Muscle of leg (tissue), 3 donors: ENCODE measurements at regions not wholly inside any gene's neighbourhood (a gene's known extent, or its start where the extent isn't known, plus 50 kb on each side); places are given as distances from the start of the nearest gene placed in this dataset.

Experiments used
- DNase-seq: peaks from one replicate; pipeline ENCODE4 v3.0.0; 2013
- H3K27ac ChIP-seq: one replicate; pipeline ENCODE4 v1.5.1; 2013; ENCODE audit warnings: mild to moderate bottlenecking, low read length, control low read depth
- H3K27me3 ChIP-seq: one replicate; pipeline ENCODE4 v1.6.1; 2013; ENCODE audit warnings: low read length; ENCODE audit not compliant: control insufficient read depth, insufficient read depth
- H3K36me3 ChIP-seq: one replicate; pipeline ENCODE4 v1.6.1; 2013; ENCODE audit warnings: low read length; ENCODE audit not compliant: control insufficient read depth, insufficient read depth
- H3K4me1 ChIP-seq: one replicate; pipeline ENCODE4 v1.6.1; 2013; ENCODE audit warnings: low read length; ENCODE audit not compliant: control insufficient read depth, insufficient read depth
- H3K4me3 ChIP-seq: one replicate; pipeline ENCODE4 v1.5.1; 2013; ENCODE audit warnings: low read length, control low read depth
- H3K9me3 ChIP-seq: replicated peaks from 2 replicates; pipeline ENCODE4 v1.6.1; 2013; ENCODE audit warnings: low read depth, low read length; ENCODE audit not compliant: control insufficient read depth
- WGBS: methylation state at CpG from one replicate; pipeline ENCODE4 v1.1.5; 2013; ENCODE audit warnings: missing lambda C conversion rate; ENCODE audit not compliant: insufficient coverage; 5-methylcytosine and 5-hydroxymethylcytosine counted together

DNA sequence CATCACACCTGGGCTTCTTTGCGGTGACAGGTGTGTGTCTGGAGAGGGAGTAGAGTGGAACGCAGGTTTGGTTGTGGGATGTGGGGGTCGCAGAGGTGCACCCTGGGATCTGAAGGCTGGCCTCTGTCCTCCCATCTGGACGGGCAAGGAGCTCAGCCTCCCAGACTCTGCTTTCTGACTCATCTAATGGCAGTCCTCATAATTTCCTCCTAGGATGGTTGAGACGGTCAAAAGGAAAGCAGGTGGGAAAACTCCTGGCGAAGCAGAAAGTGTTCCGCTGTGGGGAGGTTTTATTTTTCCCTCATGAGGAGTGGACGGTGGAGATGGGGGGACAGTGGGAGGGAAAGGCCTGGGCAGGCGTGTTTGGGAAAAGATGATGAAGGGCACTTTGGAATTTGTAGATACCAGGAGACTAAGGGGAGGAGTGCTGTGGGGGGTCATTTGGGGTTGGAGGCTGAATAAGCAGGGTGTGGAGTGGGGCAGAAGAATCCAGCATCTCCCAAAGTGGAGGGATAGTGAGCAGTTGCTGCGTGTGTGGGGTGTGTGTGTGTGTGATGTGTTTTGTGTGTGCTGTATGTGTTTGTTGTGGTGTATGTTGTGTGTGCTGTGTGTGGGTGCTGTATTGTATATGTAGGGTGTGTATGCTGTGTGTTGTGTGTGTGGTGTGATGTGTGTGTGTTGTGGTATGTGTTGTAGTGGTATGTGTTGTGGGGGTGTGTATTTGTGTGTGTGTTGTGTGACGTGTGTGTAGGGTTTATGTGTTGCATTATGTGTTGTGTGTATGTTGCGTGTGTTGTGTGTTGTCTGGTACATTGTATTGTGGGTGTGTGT, 97.2 kb upstream of the PODXL start:
- WGBS: 40% methylated on average over 8 of the region's 12 CpGs
- Histone ChIP-seq H3K27ac (no peak overlapping the region), H3K36me3 (no peaks in the 10 kb centered on the region), H3K27me3 (no peaks in the 10 kb centered on the region), H3K4me1 (peaks cover 6% of the 10 kb centered on the region), H3K9me3 (no peaks in the 10 kb centered on the region), H3K4me3 (no peak overlapping the region)
- no peak for DNase-seq

DNA sequence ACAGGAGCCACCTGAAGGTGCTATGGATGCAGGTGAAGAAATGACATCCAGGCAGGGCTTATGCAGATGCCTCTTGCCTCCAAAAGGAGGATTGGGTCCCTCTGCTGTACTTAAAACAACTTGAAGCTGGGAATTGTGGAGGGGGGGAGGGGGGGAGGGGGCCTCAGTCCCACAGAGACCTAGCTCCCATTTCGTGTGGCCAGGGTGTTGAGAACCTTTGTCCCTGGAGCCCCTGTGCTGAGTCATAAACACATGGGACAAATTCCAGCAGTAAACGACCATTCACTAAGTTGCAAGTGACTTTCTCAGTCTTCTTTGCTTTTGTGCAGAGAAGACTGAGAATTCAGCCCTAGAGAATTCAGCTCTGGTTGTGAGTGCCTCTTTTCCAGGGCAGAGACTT, 96.5 kb upstream of the PODXL start:
- no peak for DNase-seq
- peaks cover 6% of the 10 kb centered on the region for H3K4me1 ChIP-seq
- no peak overlapping the region for H3K4me3 ChIP-seq
- H3K9me3 ChIP-seq: no peaks in the 10 kb centered on the region
- WGBS: no CpG with 5 or more reads among the region's 2 CpGs
- H3K27ac ChIP-seq: no peak overlapping the region
- no peaks in the 10 kb centered on the region for H3K27me3 ChIP-seq
- H3K36me3 ChIP-seq: no peaks in the 10 kb centered on the region

DNA sequence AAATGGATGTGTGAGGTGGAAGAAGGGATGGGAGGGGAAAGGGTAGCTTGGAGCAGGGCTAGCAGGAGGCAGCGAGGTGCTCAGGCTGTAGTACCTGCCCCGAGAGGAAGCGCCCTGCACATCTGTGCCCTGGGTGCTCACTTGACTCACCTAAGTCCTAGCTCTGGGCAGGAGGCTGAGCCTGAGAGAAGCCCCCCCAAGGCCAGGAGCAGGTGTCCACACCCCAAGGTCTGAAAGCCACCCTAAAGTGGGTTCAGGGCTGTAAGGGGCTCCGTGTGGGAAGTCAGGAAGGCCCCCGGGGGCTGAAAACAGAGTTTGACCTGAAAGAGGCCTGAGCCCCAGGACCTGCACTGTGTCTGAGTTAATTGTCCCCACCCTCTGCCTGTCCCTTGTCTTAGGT, 95.8 kb upstream of the PODXL start:
- WGBS: 79% methylated on average over 5 of the region's 5 CpGs
- no peak overlapping the region for H3K27ac ChIP-seq
- no peak for DNase-seq

DNA sequence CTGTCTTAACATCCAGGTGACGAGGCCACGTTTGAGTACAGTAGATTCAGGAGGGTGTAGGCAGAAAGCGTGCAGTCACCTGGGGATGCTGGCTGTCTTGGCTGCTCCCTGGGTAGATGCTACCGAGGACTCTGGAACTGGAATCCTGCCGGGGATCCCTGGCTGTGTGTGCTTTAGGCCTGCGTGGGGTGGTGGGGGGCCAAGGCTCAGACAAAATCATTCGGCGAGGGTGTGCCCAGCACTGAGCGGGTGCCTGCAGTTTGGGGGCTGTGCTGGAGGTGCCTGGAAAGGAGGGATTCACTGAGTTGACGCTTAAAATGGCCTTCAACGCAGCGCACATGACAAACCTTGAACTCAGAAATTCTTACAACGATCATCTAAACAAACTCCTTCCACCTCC, 93.5 kb upstream of the PODXL start:
- H3K4me1 ChIP-seq: peaks cover 6% of the 10 kb centered on the region
- DNase-seq: no peak

More for the DNA sequence above, 95.8 kb upstream of the PODXL start:
- peaks cover 6% of the 10 kb centered on the region for H3K4me1 ChIP-seq
- H3K4me3 ChIP-seq: no peak overlapping the region
- H3K36me3 ChIP-seq: no peaks in the 10 kb centered on the region
- H3K9me3 ChIP-seq: no peaks in the 10 kb centered on the region
- H3K27me3 ChIP-seq: no peaks in the 10 kb centered on the region

DNA sequence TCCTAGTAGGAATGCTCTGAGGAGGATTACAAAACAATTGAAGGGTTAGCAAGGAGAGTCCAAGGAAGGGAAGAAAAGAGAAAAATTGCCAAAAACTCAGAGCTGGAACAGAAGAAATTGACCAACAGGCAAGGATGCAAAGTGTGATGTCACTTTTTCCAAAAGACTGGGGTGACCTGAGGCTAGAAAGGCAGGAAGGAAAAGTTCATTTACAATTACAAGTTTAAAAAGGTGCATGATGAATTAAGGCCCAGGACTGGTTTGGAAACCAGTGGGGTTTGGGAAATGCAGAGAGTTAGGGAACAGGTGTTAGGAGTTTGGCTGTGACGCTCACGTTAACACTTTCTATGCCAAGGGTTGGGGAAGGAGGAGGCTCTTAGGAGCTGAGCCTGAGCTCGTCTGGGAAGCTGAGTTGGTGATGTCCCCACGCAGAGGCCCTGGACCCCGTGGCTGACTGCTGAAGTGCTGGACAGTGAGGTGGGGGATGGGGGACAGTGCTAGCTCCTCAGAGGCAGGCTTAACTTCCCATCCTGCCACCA, 92.6 kb upstream of the PODXL start:
- no peaks in the 10 kb centered on the region for H3K27me3 ChIP-seq
- H3K27ac ChIP-seq: no peak overlapping the region
- peak; percentile 34 for DNase-seq
- H3K4me1 ChIP-seq: peaks cover 6% of the 10 kb centered on the region
- H3K9me3 ChIP-seq: no peaks in the 10 kb centered on the region
- H3K36me3 ChIP-seq: no peaks in the 10 kb centered on the region
- WGBS: 8% methylated on average over 2 of the region's 5 CpGs
- H3K4me3 ChIP-seq: no peak overlapping the region

More for the DNA sequence above, 93.5 kb upstream of the PODXL start:
- no peaks in the 10 kb centered on the region for H3K9me3 ChIP-seq
- no peak overlapping the region for H3K4me3 ChIP-seq
- H3K27me3 ChIP-seq: no peaks in the 10 kb centered on the region
- H3K36me3 ChIP-seq: no peaks in the 10 kb centered on the region
- 77% methylated on average over 8 of the region's 13 CpGs for WGBS
- H3K27ac ChIP-seq: no peak overlapping the region

DNA sequence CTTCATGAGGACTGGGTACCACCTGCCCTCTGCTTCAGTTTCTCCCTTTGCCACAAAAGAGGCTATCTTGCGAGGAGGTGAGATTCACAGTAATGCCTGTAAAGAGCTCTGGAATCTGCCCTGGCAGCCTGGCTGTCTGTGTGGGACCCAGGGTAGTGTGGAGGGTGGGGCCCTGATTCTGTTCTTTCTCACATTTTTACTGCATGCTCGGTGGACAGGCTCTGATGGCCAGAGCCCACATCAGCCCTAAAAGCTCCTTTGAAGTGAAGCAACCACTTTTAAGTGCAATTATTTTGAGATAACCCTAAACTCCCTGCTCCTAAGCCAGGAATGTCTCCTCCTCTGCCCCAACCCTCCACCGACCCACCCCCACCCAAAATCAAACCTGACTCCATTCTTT, 92.1 kb upstream of the PODXL start:
- peaks cover 6% of the 10 kb centered on the region for H3K4me1 ChIP-seq
- H3K4me3 ChIP-seq: no peak overlapping the region
- H3K9me3 ChIP-seq: no peaks in the 10 kb centered on the region
- no peaks in the 10 kb centered on the region for H3K36me3 ChIP-seq
- DNase-seq: no peak
- H3K27ac ChIP-seq: no peak overlapping the region
- 20% methylated on average over 1 of the region's 3 CpGs for WGBS
- H3K27me3 ChIP-seq: no peaks in the 10 kb centered on the region

DNA sequence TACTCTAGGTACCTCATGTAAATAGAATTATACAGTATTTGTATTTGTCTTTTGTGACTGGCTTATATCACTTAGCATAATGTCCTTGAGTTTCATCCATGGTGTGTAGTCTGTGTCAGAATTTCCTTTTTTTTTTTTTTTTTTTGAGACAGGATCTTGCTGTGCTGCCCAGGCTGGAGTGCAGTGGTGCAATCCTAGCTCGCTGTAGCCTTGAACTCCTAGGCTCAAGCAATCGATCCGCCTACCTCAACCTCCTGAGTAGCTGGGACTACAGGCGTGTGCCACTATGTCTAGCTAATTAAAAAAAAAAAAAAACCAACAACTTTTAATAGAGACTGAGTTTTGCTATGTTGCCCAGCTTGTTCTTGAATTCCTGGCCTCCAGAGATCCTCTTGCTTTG, 89.8 kb upstream of the PODXL start:
- no peaks in the 10 kb centered on the region for H3K27me3 ChIP-seq
- DNase-seq: no peak
- 100% methylated on average over 3 of the region's 4 CpGs for WGBS
- H3K36me3 ChIP-seq: no peaks in the 10 kb centered on the region
- no peaks in the 10 kb centered on the region for H3K9me3 ChIP-seq
- no peak overlapping the region for H3K4me3 ChIP-seq
- peaks cover 3% of the 10 kb centered on the region for H3K4me1 ChIP-seq
- H3K27ac ChIP-seq: no peak overlapping the region

DNA sequence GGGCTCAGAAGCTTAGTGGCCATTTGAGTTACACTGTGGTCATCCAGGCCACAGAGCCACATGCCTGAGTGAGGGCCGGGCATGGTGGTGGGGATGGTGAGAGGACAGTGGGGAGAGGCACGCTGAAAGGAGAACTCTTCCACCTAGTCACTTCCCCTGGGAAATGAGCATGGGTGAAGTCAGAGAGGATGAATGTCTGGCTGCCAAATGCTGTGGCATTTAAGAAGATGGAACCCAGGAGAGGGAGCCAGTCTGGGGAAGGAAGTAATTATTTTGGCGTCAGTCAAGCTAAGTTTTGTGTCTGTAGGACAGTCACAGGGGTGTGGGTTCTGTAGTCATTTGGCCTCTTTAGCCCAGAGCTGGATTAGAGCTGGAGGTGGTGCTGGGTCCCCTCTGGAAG, 86.0 kb upstream of the PODXL start:
- no peak for DNase-seq
- 0% methylated on average over 1 of the region's 3 CpGs for WGBS

DNA sequence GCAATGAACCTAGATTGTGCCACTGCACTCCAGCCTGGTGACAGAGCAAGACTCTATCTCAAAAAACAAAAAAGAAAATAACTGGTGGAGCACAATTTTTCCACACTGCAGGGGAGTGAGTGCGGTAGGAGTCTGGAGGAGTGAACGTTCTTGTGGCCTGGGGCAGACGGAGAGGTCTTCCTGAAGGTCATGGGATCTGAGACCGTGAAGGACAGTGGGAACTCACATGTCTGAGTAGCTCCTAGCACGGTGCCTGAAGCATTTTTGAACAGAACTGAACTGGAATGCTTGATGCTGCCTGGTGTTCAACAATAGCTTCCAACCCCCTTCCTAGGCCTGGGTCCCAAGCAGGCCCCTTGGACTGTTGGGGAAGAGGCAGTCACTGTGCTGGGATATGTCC, 84.3 kb upstream of the PODXL start:
- DNase-seq: no peak
- H3K4me3 ChIP-seq: no peak overlapping the region
- H3K27me3 ChIP-seq: no peaks in the 10 kb centered on the region
- 70% methylated on average over 4 of the region's 5 CpGs for WGBS
- no peaks in the 10 kb centered on the region for H3K4me1 ChIP-seq
- no peak overlapping the region for H3K27ac ChIP-seq
- H3K36me3 ChIP-seq: no peaks in the 10 kb centered on the region
- H3K9me3 ChIP-seq: no peaks in the 10 kb centered on the region

More for the DNA sequence above, 86.0 kb upstream of the PODXL start:
- Histone ChIP-seq H3K4me1 (no peaks in the 10 kb centered on the region), H3K36me3 (no peaks in the 10 kb centered on the region), H3K27ac (no peak overlapping the region), H3K9me3 (no peaks in the 10 kb centered on the region), H3K4me3 (no peak overlapping the region), H3K27me3 (no peaks in the 10 kb centered on the region)

DNA sequence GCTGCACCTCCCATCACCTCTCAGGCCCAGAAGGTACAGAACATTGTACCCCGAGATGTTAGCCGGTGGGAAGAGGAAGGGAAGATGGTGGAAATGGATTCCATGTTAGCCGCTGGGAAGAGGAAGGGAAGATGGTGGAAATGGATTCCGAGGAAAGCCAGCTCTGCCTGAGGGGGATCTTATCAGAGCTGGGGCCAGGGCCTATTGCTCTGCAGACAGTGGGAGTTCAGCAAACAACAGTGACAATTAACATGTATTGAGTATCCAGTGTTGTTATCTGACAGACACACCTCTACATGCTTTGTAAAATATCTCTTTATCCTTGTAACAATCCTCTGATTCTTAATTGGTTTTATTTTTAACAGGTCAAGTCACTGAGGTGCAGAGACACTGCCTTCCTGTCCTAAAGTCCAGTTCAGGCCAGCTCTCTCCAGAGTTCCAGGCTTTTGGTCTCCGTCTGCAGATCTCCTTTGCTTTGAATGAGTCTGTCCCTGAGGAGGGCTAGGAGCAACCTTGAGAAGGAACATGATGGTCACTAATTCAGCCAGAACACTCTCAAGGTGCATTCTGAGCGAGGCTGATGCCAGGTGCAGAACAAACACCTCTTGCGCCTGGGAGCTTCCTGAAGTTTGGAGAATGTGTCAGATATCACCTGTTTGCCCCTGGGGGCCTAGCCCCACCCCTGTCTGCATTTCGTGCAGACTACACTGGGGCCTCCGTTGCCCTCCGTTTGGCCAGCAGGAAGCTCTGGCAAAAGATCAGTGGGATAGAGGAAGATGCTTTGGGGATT, 82.4 kb upstream of the PODXL start:
- no peak for DNase-seq
- no peaks in the 10 kb centered on the region for H3K9me3 ChIP-seq
- H3K27me3 ChIP-seq: no peaks in the 10 kb centered on the region
- no peak overlapping the region for H3K27ac ChIP-seq
- no peaks in the 10 kb centered on the region for H3K36me3 ChIP-seq
- WGBS: 50% methylated on average over 7 of the region's 10 CpGs
- H3K4me3 ChIP-seq: no peak overlapping the region
- peaks cover under 1% of the 10 kb centered on the region for H3K4me1 ChIP-seq
